H1 (cell line): ENCODE measurements at regions not wholly inside any gene's neighbourhood (a gene's known extent, or its start where the extent isn't known, plus 50 kb on each side); places are given as distances from the start of the nearest gene placed in this dataset.

Source experiments
- CTCF ChIA-PET: fragments of 300-600 bp; sonication (Branson Sonifier 250); formaldehyde crosslinking; loops from one replicate; lab custom pipeline; 2021; ENCODE audit not compliant: partially characterized antibody; lab: Charles Lee
- POLR2A ChIA-PET: fragments of 300-600 bp; sonication (Branson Sonifier 250); formaldehyde crosslinking; loops from one replicate; lab custom pipeline; 2021; ENCODE audit warnings: inconsistent platforms; ENCODE audit not compliant: partially characterized antibody; lab: Charles Lee
- DNase-seq, 2 experiments: peaks; one replicate each; pipeline versions ENCODE4 v3.0.0 to v3.0.0-alpha.2; 2010 to 2022; ENCODE audit warnings: low spot score in 2 of 2, low read depth in 1 of 2, mixed read lengths in 1 of 2
- FAIRE-seq: peaks from 2 replicates; lab custom pipeline; 2011; peaks lifted over from hg19 to GRCh38; lab: Jason Lieb, UNC
- H2AFZ ChIP-seq: 2 replicates; pipeline ENCODE4 v1.8.1; 2012; ENCODE audit warnings: low read length, inconsistent platforms
- H2AK5ac ChIP-seq: 2 replicates; pipeline ENCODE4 v1.6.1; 2013; ENCODE audit warnings: low read depth, low read length
- H2BK120ac ChIP-seq: replicated peaks from 2 replicates; pipeline ENCODE3; 2013; ENCODE audit warnings: low read depth, low read length, inconsistent platforms
- H2BK12ac ChIP-seq: 2 replicates; pipeline ENCODE4 v1.6.1; 2013; ENCODE audit warnings: low read depth, low read length
- H2BK15ac ChIP-seq: 2 replicates; pipeline ENCODE4 v1.6.1; 2013; ENCODE audit warnings: low read length
- H2BK20ac ChIP-seq: 2 replicates; pipeline ENCODE4 v1.6.1; 2013; ENCODE audit warnings: low read length
- H2BK5ac ChIP-seq: 2 replicates; pipeline ENCODE4 v1.6.1; 2013; ENCODE audit warnings: low read depth, low read length
- H3K14ac ChIP-seq: 2 replicates; pipeline ENCODE4 v1.6.1; 2013; ENCODE audit warnings: inconsistent platforms; ENCODE audit not compliant: insufficient read length
- H3K18ac ChIP-seq: 2 replicates; pipeline ENCODE4 v1.6.1; 2013; ENCODE audit warnings: low read length; ENCODE audit errors: extremely low read depth
- H3K23ac ChIP-seq: 2 replicates; pipeline ENCODE4 v1.6.1; 2013; ENCODE audit warnings: inconsistent platforms; ENCODE audit not compliant: insufficient read length
- H3K23me2 ChIP-seq: 2 replicates; pipeline ENCODE4 v1.6.1; 2013; ENCODE audit warnings: low read depth, low read length
- H3K27ac ChIP-seq: 2 replicates; pipeline ENCODE4 v1.6.1; 2011; ENCODE audit warnings: low read depth, low read length, inconsistent platforms
- H3K27me3 ChIP-seq, 4 experiments: replicated peaks in 1 of 4; 1 replicate in 1 of 4; 2 replicates in 3 of 4; pipeline versions ENCODE4 v1.6.1 to v1.8.1; 2011 to 2013; ENCODE audit warnings: low read length in 3 of 4, mild to moderate bottlenecking in 3 of 4, inconsistent platforms in 2 of 4, mixed read lengths in 2 of 4, moderate library complexity in 1 of 4; ENCODE audit not compliant: control insufficient read depth in 3 of 4, insufficient read depth in 3 of 4; ENCODE audit errors: extremely low read depth in 1 of 4
- H3K36me3 ChIP-seq, 4 experiments: 2 replicates each; pipeline versions ENCODE4 v1.6.1 to v1.8.1; 2011 to 2013; ENCODE audit warnings: mild to moderate bottlenecking in 4 of 4, low read length in 3 of 4, moderate library complexity in 2 of 4, control low read depth in 1 of 4, inconsistent platforms in 1 of 4; ENCODE audit not compliant: insufficient read depth in 4 of 4, control insufficient read depth in 2 of 4
- H3K4ac ChIP-seq: replicated peaks from 2 replicates; pipeline ENCODE3; 2013; ENCODE audit warnings: low read length, low read depth, mixed read lengths, inconsistent platforms; ENCODE audit not compliant: insufficient read length
- H3K4me1 ChIP-seq, 4 experiments: replicated peaks in 1 of 4; 1 replicate in 1 of 4; 2 replicates in 3 of 4; pipeline versions ENCODE4 v1.6.1 to v1.8.1; 2011 to 2013; ENCODE audit warnings: low read length in 3 of 4, inconsistent platforms in 2 of 4, mixed read lengths in 1 of 4; ENCODE audit not compliant: insufficient read depth in 4 of 4, control insufficient read depth in 3 of 4
- H3K4me2 ChIP-seq, 2 experiments: 2 replicates each; pipeline versions ENCODE4 v1.6.1 to v1.8.1; 2011 to 2013; ENCODE audit warnings: low read depth in 2 of 2, low read length in 2 of 2, control low read depth in 1 of 2, inconsistent platforms in 1 of 2, mild to moderate bottlenecking in 1 of 2; ENCODE audit not compliant: insufficient read depth in 1 of 2
- H3K4me3 ChIP-seq, 4 experiments: fragments of 200-600, 300-600 bp in 1 of 4; sonication (generic), shearing (Covaris generic), sonication (Bioruptor Twin) in 1 of 4; 2 replicates each; pipeline versions ENCODE4 v1.5.1 to v1.8.1; 2011 to 2016; ENCODE audit warnings: low read length in 4 of 4, low read depth in 3 of 4, control low read depth in 2 of 4, inconsistent platforms in 2 of 4, mild to moderate bottlenecking in 2 of 4, mixed read lengths in 1 of 4, moderate library complexity in 1 of 4; ENCODE audit not compliant: insufficient read depth in 2 of 4; ENCODE audit errors: extremely low read depth in 1 of 4
- H3K56ac ChIP-seq: replicated peaks from 2 replicates; pipeline ENCODE3; 2013; ENCODE audit warnings: low read depth, mild to moderate bottlenecking, mixed read lengths, low read length, inconsistent platforms; ENCODE audit not compliant: insufficient read length
- H3K79me1 ChIP-seq: 2 replicates; pipeline ENCODE4 v1.6.1; 2013; ENCODE audit warnings: low read depth, low read length, control low read depth
- H3K79me2 ChIP-seq, 2 experiments: 2 replicates each; pipeline versions ENCODE4 v1.6.1 to v1.8.1; 2012 to 2013; ENCODE audit warnings: low read length in 2 of 2, mild to moderate bottlenecking in 2 of 2, inconsistent platforms in 1 of 2; ENCODE audit not compliant: insufficient read depth in 2 of 2, control insufficient read depth in 1 of 2
- H3K9ac ChIP-seq, 4 experiments: replicated peaks in 1 of 4; 1 replicate in 1 of 4; 2 replicates in 3 of 4; pipeline versions ENCODE4 v1.6.1 to v1.8.1; 2011 to 2013; ENCODE audit warnings: low read depth in 3 of 4, low read length in 3 of 4, control low read depth in 2 of 4, mild to moderate bottlenecking in 2 of 4, moderate library complexity in 2 of 4, inconsistent platforms in 1 of 4; ENCODE audit errors: extremely low read depth in 1 of 4
- H3K9me3 ChIP-seq, 2 experiments: 2 replicates each; pipeline versions ENCODE4 v1.6.1 to v1.8.1; 2012 to 2013; ENCODE audit warnings: mild to moderate bottlenecking in 2 of 2, moderate library complexity in 2 of 2, control low read depth in 1 of 2, inconsistent platforms in 1 of 2, low read depth in 1 of 2, low read length in 1 of 2, mixed read lengths in 1 of 2; ENCODE audit not compliant: insufficient read depth in 2 of 2
- H4K20me1 ChIP-seq, 2 experiments: replicated peaks in 1 of 2; 2 replicates each; pipeline versions ENCODE3 to v1.8.1; 2011 to 2013; ENCODE audit warnings: inconsistent platforms in 2 of 2, low read length in 2 of 2, mild to moderate bottlenecking in 1 of 2; ENCODE audit not compliant: insufficient read depth in 2 of 2, control insufficient read depth in 1 of 2
- H4K5ac ChIP-seq: 2 replicates; pipeline ENCODE4 v1.6.1; 2013; ENCODE audit warnings: low read length, low read depth, mixed read lengths, inconsistent platforms; ENCODE audit not compliant: insufficient read length
- H4K8ac ChIP-seq: 2 replicates; pipeline ENCODE4 v1.8.0; 2013; ENCODE audit warnings: mild to moderate bottlenecking, moderate library complexity, low read length, inconsistent platforms; ENCODE audit not compliant: insufficient read depth; ENCODE audit errors: extremely low read depth
- H4K91ac ChIP-seq: replicated peaks from 2 replicates; pipeline ENCODE3; 2013; ENCODE audit warnings: low read length, mixed read lengths, inconsistent platforms; ENCODE audit not compliant: insufficient read length
- ASH2L ChIP-seq: fragments of 200-600, 300-600 bp; sonication (generic); IDR thresholded peaks from one replicate; pipeline ENCODE4 v1.7.1; 2017; ENCODE audit warnings: low read length
- BACH1 ChIP-seq: IDR thresholded peaks from 2 replicates; pipeline ENCODE4 v1.6.1; 2012; ENCODE audit warnings: low read length, improper control_type of control experiment
- CBX5 ChIP-seq: fragments of 300-800, 300-1000 bp; sonication (generic); IDR thresholded peaks from 2 replicates; pipeline ENCODE4 v1.7.1; 2016; ENCODE audit warnings: antibody characterized with exemption, low read length, low read depth
- CHD1 ChIP-seq: IDR thresholded peaks from 2 replicates; pipeline ENCODE4 v1.6.1; 2012; ENCODE audit warnings: low read depth, low read length, improper control_type of control experiment
- EGR1 ChIP-seq: IDR thresholded peaks from 2 replicates; pipeline ENCODE4 v1.6.1; 2011; ENCODE audit warnings: low read depth, low read length, borderline replicate concordance
- EP300 ChIP-seq, 2 experiments: IDR thresholded peaks; 1 replicate in 1 of 2; 2 replicates in 1 of 2; pipeline ENCODE4 v1.6.1; 2011 to 2012; ENCODE audit warnings: low read depth in 2 of 2, low read length in 2 of 2, mild to moderate bottlenecking in 2 of 2, borderline replicate concordance in 1 of 2, inconsistent platforms in 1 of 2, moderate library complexity in 1 of 2
- KDM4A ChIP-seq: IDR thresholded peaks from one replicate; pipeline ENCODE4 v1.7.1; 2012; ENCODE audit warnings: low read depth, mild to moderate bottlenecking, moderate library complexity, low read length, inconsistent platforms; ENCODE audit not compliant: severe bottlenecking
- POLR2A ChIP-seq, 2 experiments: IDR thresholded peaks; 1 replicate in 1 of 2; 2 replicates in 1 of 2; pipeline ENCODE4 v1.6.1; 2011; ENCODE audit warnings: low read depth in 2 of 2, low read length in 2 of 2, mild to moderate bottlenecking in 2 of 2; ENCODE audit errors: control extremely low read depth in 1 of 2
- RAD21 ChIP-seq, 2 experiments: IDR thresholded peaks in 1 of 2; conservative IDR thresholded peaks in 1 of 2; 2 replicates each; pipeline ENCODE4 v1.6.1; 2011; ENCODE audit warnings: low read depth in 2 of 2, low read length in 2 of 2, improper control_type of control experiment in 1 of 2, inconsistent platforms in 1 of 2, mild to moderate bottlenecking in 1 of 2, moderate library complexity in 1 of 2
- RFX5 ChIP-seq: IDR thresholded peaks from 2 replicates; pipeline ENCODE4 v1.6.1; 2011; ENCODE audit warnings: low read depth, low read length, improper control_type of control experiment, borderline replicate concordance
- USF2 ChIP-seq: IDR thresholded peaks from 2 replicates; pipeline ENCODE4 v1.6.1; 2011; ENCODE audit warnings: low read length, improper control_type of control experiment
- YY1 ChIP-seq: IDR thresholded peaks from 2 replicates; pipeline ENCODE4 v1.6.1; 2011; ENCODE audit warnings: low read depth, mild to moderate bottlenecking, low read length
- WGBS, 2 experiments: shearing (Covaris generic) in 1 of 2; methylation state at CpG; one replicate each; pipeline versions ENCODE4 v1.1.6 to v1.1.7; 2013 to 2015; ENCODE audit warnings: low lambda C conversion rate in 2 of 2, mixed read lengths in 2 of 2, inconsistent platforms in 1 of 2, low coverage in 1 of 2, missing lambda C conversion rate in 1 of 2; ENCODE audit not compliant: insufficient replicate concordance in 2 of 2, insufficient coverage in 1 of 2, insufficient read length in 1 of 2; ENCODE audit errors: extremely low coverage in 1 of 2, missing lambda C conversion rate in 1 of 2; 5-methylcytosine and 5-hydroxymethylcytosine counted together

DNA sequence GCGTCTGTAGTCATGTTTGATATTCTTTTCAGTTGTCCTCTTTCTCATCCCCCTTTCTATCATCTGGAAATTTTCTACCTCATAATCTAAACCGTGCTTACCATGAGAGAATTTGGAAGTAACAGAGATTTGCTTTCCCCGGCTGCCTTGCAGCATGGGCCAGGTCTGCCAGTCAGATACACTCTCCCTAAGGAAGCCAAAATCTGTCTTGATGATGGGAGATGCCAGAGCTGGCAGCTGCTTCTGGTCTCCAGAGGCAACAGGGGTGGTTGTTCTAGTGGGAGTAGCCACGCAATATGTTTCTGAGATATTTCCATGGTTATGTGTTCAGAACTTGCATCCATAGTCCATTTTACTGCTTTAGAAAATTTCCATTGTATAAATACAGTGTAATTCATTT lies 218.9 kb upstream of the RORA start:
- ChIA-PET CTCF (no interaction called here), POLR2A (no interaction called here)
- H3K27ac ChIP-seq = no peak overlapping the region
- no peak overlapping the region for H4K8ac ChIP-seq
- H4K5ac ChIP-seq = no peak overlapping the region
- no peak overlapping the region for H2BK20ac ChIP-seq
- FAIRE-seq (no peak), DNase-seq (no peak)
- H3K9ac ChIP-seq = no peak overlapping the region
- no peak overlapping the region for H3K23ac ChIP-seq
- no peak overlapping the region for H2BK15ac ChIP-seq
- H4K20me1 ChIP-seq = no peaks in the 10 kb centered on the region
- H4K91ac ChIP-seq = no peak overlapping the region
- no peak overlapping the region for H2BK5ac ChIP-seq
- H3K23me2 ChIP-seq = no peaks in the 10 kb centered on the region; the same call in 1 of the 2 replicates
- no peak overlapping the region for H3K14ac ChIP-seq
- H3K36me3 ChIP-seq = no peaks in the 10 kb centered on the region
- H2AFZ ChIP-seq = no peak overlapping the region
- no peaks in the 10 kb centered on the region for H3K9me3 ChIP-seq
- H2BK120ac ChIP-seq = no peak overlapping the region
- H3K4me1 ChIP-seq = no peaks in the 10 kb centered on the region; a peak in 1 of 7 replicates
- H3K18ac ChIP-seq = no peak overlapping the region
- no peak overlapping the region for H3K4me2 ChIP-seq
- no peaks in the 10 kb centered on the region for H3K27me3 ChIP-seq
- 84% methylated on average over 4 of the region's 4 CpGs; no CpG with 5 or more reads in 1 of the 2 experiments for WGBS, 2 experiments
- H3K4me3 ChIP-seq = no peak overlapping the region
- H3K79me2 ChIP-seq = no peaks in the 10 kb centered on the region
- no peak overlapping the region for H2BK12ac ChIP-seq
- H2AK5ac ChIP-seq = no peak overlapping the region
- H3K4ac ChIP-seq = no peak overlapping the region
- no peak overlapping the region for H3K56ac ChIP-seq
- H3K79me1 ChIP-seq = no peaks in the 10 kb centered on the region
- no peak for TF ChIP-seq KDM4A
- no peak for TF ChIP-seq YY1
- TF ChIP-seq EGR1 = no peak
- no peak for TF ChIP-seq BACH1
- no peak for TF ChIP-seq RAD21 (IDR thresholded peaks at IDR 0.05 in 1 of 2, conservative IDR thresholded peaks at IDR 0.05 in 1 of 2; ENCODE audit: low read depth in 2 of 2, low read length in 2 of 2)
- TF ChIP-seq CBX5 = no peak
- no peak for TF ChIP-seq POLR2A (IDR thresholded peaks at IDR 0.05; ENCODE audit: control extremely low read depth in 1 of 2, low read depth in 2 of 2, low read length in 2 of 2)
- no peak for TF ChIP-seq USF2
- TF ChIP-seq EP300 (IDR thresholded peaks at IDR 0.05; ENCODE audit: borderline replicate concordance in 1 of 2, low read depth in 2 of 2, low read length in 2 of 2) = no peak
- no peak for TF ChIP-seq RFX5
- TF ChIP-seq ASH2L = no peak
- no peak for TF ChIP-seq CHD1
